ENCODE measurements at regions not wholly inside any gene's neighbourhood (a gene's known extent, or its start where the extent isn't known, plus 50 kb on each side); places are given as distances from the start of the nearest gene placed in this dataset.
"Not testable (repeated sequence)": the region's sequence is repeated elsewhere in the genome, so short reads cannot be mapped to it uniquely, and the experiment has no call there.

DNA sequence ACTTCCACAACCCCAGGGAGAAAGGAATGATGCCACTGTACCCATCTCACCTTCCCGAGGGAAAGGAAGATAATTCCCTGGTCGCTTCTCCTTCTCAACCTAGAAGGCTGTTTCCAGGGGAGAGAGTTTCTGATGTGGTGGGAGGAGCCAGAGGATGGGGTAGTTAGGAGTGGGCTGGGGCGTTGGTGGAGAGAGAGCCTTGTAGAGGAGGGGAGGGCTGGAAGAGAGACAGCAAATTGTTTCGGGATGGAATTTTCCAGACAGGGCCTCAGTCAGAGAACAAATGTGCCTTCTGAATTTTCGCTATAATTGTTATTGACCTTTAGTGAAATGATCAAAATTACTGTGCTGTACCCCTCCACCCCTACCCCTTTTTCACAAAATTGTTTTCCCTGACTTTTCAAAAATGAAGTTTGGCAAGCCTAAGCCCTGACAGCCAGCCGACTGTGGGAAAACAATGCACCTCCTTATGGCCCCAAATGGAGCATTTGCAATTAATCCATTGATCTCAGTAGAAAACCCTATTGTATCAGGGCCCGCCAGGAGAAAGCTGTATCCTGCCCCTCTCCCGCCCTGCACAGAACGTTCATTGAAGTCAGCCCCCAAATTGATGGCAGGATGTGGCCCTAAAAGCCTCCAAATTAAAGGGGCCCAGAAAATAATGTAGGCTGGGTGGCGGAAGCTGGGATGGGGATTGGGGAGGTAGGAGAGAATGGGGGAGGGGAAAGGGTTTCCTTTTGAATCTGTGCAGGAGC lies 69.1 kb upstream of the JUN start:
- no peaks in the 10 kb centered on the region for H3K79me2 ChIP-seq (ENCODE audit: control insufficient read depth, insufficient read depth, low read length)
- H3K79me1 ChIP-seq (ENCODE audit: low read length), result no peaks in the 10 kb centered on the region
- no peak overlapping the region for H3K4ac ChIP-seq (ENCODE audit: low read depth, low read length)
- peak overlapping the region; percentile 14 for H3K9ac ChIP-seq (ENCODE audit: low read length)
- peak overlapping the region; percentile 55 for H3K27ac ChIP-seq (ENCODE audit: low read depth, low read length)
- no peak overlapping the region for H4K8ac ChIP-seq (ENCODE audit: low read depth, low read length)
- no peak overlapping the region for H2BK15ac ChIP-seq (replicated peaks; ENCODE audit: low read depth)
- peak overlapping the region; percentile 83 for H2BK120ac ChIP-seq (ENCODE audit: low read depth, low read length)
- peaks cover 7% of the 10 kb centered on the region for H3K4me1 ChIP-seq (ENCODE audit: control insufficient read depth, low read depth, low read length)
- no peak overlapping the region for H3K4me3 ChIP-seq (ENCODE audit: low read length)
- H3K27me3 ChIP-seq (ENCODE audit: insufficient read depth, low read length, poor library complexity), result no peaks in the 10 kb centered on the region
- no peak overlapping the region for H4K5ac ChIP-seq (ENCODE audit: low read length)
- no peak overlapping the region for H3K4me2 ChIP-seq (ENCODE audit: low read length)
- WGBS (ENCODE audit: extremely low coverage, insufficient coverage, low lambda C conversion rate), result no CpG with 5 or more reads among the region's 10 CpGs
- peak; percentile 74 for DNase-seq
- peak overlapping the region; percentile 28 for H3K56ac ChIP-seq (ENCODE audit: low read length)
- H2BK5ac ChIP-seq (ENCODE audit: low read length), result peak overlapping the region; percentile 25
- H3K36me3 ChIP-seq (ENCODE audit: control insufficient read depth, insufficient read depth, low read length), result no peaks in the 10 kb centered on the region
- H3K18ac ChIP-seq (ENCODE audit: low read length), result peak overlapping the region; percentile 70
- no peak overlapping the region for H3K23ac ChIP-seq (ENCODE audit: low read length)
- no peak overlapping the region for H2AK5ac ChIP-seq (ENCODE audit: low read length)

- no peak overlapping the region for H2BK5ac ChIP-seq (ENCODE audit: low read length)
- no peak overlapping the region for H3K27ac ChIP-seq (ENCODE audit: low read depth, low read length)
- H3K4me2 ChIP-seq (ENCODE audit: low read length), result no peak overlapping the region
- H2BK120ac ChIP-seq (ENCODE audit: low read depth, low read length), result no peak overlapping the region
- H2AK5ac ChIP-seq (ENCODE audit: low read length), result no peak overlapping the region
- no peak overlapping the region for H3K4ac ChIP-seq (ENCODE audit: low read depth, low read length)
- H4K5ac ChIP-seq (ENCODE audit: low read length), result no peak overlapping the region
- no peaks in the 10 kb centered on the region for H3K36me3 ChIP-seq (ENCODE audit: control insufficient read depth, insufficient read depth, low read length)
- H3K4me3 ChIP-seq (ENCODE audit: low read length), result no peak overlapping the region
- H3K18ac ChIP-seq (ENCODE audit: low read length), result peak overlapping the region; percentile 39
- no peak overlapping the region for H3K56ac ChIP-seq (ENCODE audit: low read length)
- H3K27me3 ChIP-seq (ENCODE audit: insufficient read depth, low read length, poor library complexity), result no peaks in the 10 kb centered on the region
- H3K79me2 ChIP-seq (ENCODE audit: control insufficient read depth, insufficient read depth, low read length), result no peaks in the 10 kb centered on the region
- H4K8ac ChIP-seq (ENCODE audit: low read depth, low read length), result no peak overlapping the region
- H3K23ac ChIP-seq (ENCODE audit: low read length), result no peak overlapping the region
- peaks cover 6% of the 10 kb centered on the region for H3K4me1 ChIP-seq (ENCODE audit: control insufficient read depth, low read depth, low read length)
- no peak overlapping the region for H2BK15ac ChIP-seq (replicated peaks; ENCODE audit: low read depth)
- H3K79me1 ChIP-seq (ENCODE audit: low read length), result no peaks in the 10 kb centered on the region
- no peak overlapping the region for H3K9ac ChIP-seq (ENCODE audit: low read length)
- no CpG with 5 or more reads among the region's 2 CpGs for WGBS (ENCODE audit: extremely low coverage, insufficient coverage, low lambda C conversion rate)
- DNase-seq, result peak; percentile 14
Measured at GRCh38 chr1:58854576-58854975, 70.7 kb upstream of the JUN start.

DNA sequence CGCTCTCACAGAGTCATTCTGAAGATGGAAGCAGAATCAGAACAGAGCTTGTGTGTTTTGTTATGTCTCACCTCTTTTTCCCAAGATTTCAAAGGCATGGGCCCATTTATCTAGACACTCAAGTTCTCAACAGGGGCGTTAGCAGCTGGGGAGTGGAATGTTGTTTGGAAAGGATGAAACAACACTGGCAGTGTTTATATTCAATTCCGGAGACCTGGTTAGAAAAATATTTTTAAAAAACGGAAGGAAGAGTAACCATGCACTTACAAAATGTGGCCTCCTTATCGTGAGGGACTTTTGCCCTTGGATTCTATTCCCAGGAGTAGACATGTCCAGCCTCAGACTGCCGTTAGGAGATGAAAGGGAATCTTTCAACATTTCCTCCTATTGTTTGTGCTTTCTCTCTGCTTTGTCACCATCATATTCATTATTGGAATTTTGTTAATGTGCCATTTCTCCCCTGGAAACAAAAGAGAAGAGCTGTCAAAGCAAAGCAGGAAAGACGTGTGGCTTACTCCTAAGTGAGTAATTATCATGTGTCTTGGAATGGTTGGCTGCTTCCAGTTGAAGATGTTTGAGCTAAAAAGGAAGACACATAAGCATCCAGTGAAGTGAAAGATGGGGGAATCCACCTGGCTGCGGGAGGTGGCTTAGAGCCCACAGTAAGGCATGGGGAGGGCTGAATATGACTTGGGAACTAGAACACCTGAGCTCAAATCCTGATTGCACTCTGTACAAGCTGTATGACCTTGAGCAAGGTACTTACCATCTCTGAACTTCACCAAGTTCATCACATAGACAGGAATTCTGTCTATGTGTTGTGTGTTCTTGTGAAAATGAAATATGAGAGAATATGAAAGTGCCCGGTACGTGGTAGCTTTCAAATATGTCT lies 71.7 kb upstream of the JUN start:
- Histone ChIP-seq H3K79me2 (ENCODE audit: control insufficient read depth, insufficient read depth, low read length) (no peaks in the 10 kb centered on the region), H2BK120ac (ENCODE audit: low read depth, low read length) (no peak overlapping the region), H3K9ac (ENCODE audit: low read length) (no peak overlapping the region), H2BK15ac (replicated peaks; ENCODE audit: low read depth) (no peak overlapping the region), H3K56ac (ENCODE audit: low read length) (no peak overlapping the region), H3K27me3 (ENCODE audit: insufficient read depth, low read length, poor library complexity) (no peaks in the 10 kb centered on the region), H3K36me3 (ENCODE audit: control insufficient read depth, insufficient read depth, low read length) (no peaks in the 10 kb centered on the region), H4K5ac (ENCODE audit: low read length) (no peak overlapping the region), H2AK5ac (ENCODE audit: low read length) (no peak overlapping the region), H3K4me1 (ENCODE audit: control insufficient read depth, low read depth, low read length) (peaks cover 6% of the 10 kb centered on the region), H4K8ac (ENCODE audit: low read depth, low read length) (no peak overlapping the region), H3K27ac (ENCODE audit: low read depth, low read length) (no peak overlapping the region), H2BK5ac (ENCODE audit: low read length) (no peak overlapping the region), H3K79me1 (ENCODE audit: low read length) (no peaks in the 10 kb centered on the region), H3K23ac (ENCODE audit: low read length) (no peak overlapping the region), H3K4me3 (ENCODE audit: low read length) (no peak overlapping the region), H3K4me2 (ENCODE audit: low read length) (no peak overlapping the region), H3K18ac (ENCODE audit: low read length) (no peak overlapping the region), H3K4ac (ENCODE audit: low read depth, low read length) (no peak overlapping the region)
- WGBS (ENCODE audit: extremely low coverage, insufficient coverage, low lambda C conversion rate), result no CpG with 5 or more reads among the region's 10 CpGs
- DNase-seq, result no peak

DNA sequence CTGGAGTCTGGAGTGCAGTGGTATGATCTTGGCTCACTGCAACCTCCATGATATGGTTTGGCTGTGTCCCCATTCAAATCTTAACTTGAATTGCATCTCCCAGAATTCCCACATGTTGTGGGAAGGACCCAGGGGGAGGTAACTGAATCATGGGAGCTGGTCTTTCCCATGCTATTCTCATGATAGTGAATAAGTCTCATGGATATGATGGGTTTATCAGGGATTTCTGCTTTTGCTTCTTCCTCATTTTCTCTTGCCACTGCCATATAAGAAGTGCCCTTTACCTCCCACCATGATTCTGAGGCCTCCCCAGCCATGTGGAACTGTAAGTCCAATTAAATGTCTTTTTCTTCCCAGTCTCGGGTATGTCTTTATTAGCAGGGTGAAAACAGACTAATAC lies 72.4 kb upstream of the JUN start:
- not testable (repeated sequence) for H2BK120ac ChIP-seq (ENCODE audit: low read depth, low read length); H4K5ac ChIP-seq (ENCODE audit: low read length); H3K27me3 ChIP-seq (ENCODE audit: insufficient read depth, low read length, poor library complexity); H3K23ac ChIP-seq (ENCODE audit: low read length); H3K36me3 ChIP-seq (ENCODE audit: control insufficient read depth, insufficient read depth, low read length); H3K79me1 ChIP-seq (ENCODE audit: low read length); H4K8ac ChIP-seq (ENCODE audit: low read depth, low read length); H3K56ac ChIP-seq (ENCODE audit: low read length); H3K9ac ChIP-seq (ENCODE audit: low read length); H3K4me3 ChIP-seq (ENCODE audit: low read length); H3K4me2 ChIP-seq (ENCODE audit: low read length); H2BK15ac ChIP-seq (replicated peaks; ENCODE audit: low read depth); H3K79me2 ChIP-seq (ENCODE audit: control insufficient read depth, insufficient read depth, low read length); H3K4ac ChIP-seq (ENCODE audit: low read depth, low read length); DNase-seq; H3K18ac ChIP-seq (ENCODE audit: low read length); H3K4me1 ChIP-seq (ENCODE audit: control insufficient read depth, low read depth, low read length); H2BK5ac ChIP-seq (ENCODE audit: low read length); H3K27ac ChIP-seq (ENCODE audit: low read depth, low read length); H2AK5ac ChIP-seq (ENCODE audit: low read length)
- no CpG with 5 or more reads among the region's 1 CpG for WGBS (ENCODE audit: extremely low coverage, insufficient coverage, low lambda C conversion rate)

- no peak overlapping the region for H2BK5ac ChIP-seq (ENCODE audit: low read length)
- WGBS (ENCODE audit: extremely low coverage, insufficient coverage, low lambda C conversion rate), result no CpG with 5 or more reads among the region's 3 CpGs
- H3K4ac ChIP-seq (ENCODE audit: low read depth, low read length), result no peak overlapping the region
- H3K27me3 ChIP-seq (ENCODE audit: insufficient read depth, low read length, poor library complexity), result no peaks in the 10 kb centered on the region
- no peak overlapping the region for H2AK5ac ChIP-seq (ENCODE audit: low read length)
- H3K4me1 ChIP-seq (ENCODE audit: control insufficient read depth, low read depth, low read length), result peaks cover 6% of the 10 kb centered on the region
- H3K23ac ChIP-seq (ENCODE audit: low read length), result no peak overlapping the region
- no peak overlapping the region for H2BK120ac ChIP-seq (ENCODE audit: low read depth, low read length)
- H2BK15ac ChIP-seq (replicated peaks; ENCODE audit: low read depth), result no peak overlapping the region
- no peak overlapping the region for H3K4me3 ChIP-seq (ENCODE audit: low read length)
- H3K9ac ChIP-seq (ENCODE audit: low read length), result no peak overlapping the region
- no peak overlapping the region for H4K5ac ChIP-seq (ENCODE audit: low read length)
- H4K8ac ChIP-seq (ENCODE audit: low read depth, low read length), result no peak overlapping the region
- H3K4me2 ChIP-seq (ENCODE audit: low read length), result no peak overlapping the region
- no peak overlapping the region for H3K18ac ChIP-seq (ENCODE audit: low read length)
- H3K79me1 ChIP-seq (ENCODE audit: low read length), result no peaks in the 10 kb centered on the region
- no peak for DNase-seq
- H3K27ac ChIP-seq (ENCODE audit: low read depth, low read length), result no peak overlapping the region
- H3K36me3 ChIP-seq (ENCODE audit: control insufficient read depth, insufficient read depth, low read length), result no peaks in the 10 kb centered on the region
- no peaks in the 10 kb centered on the region for H3K79me2 ChIP-seq (ENCODE audit: control insufficient read depth, insufficient read depth, low read length)
- H3K56ac ChIP-seq (ENCODE audit: low read length), result no peak overlapping the region
Measured at GRCh38 chr1:58857680-58858673, 74.1 kb upstream of the JUN start.

All from mesendoderm (in vitro differentiated cells).